ENCODE measurements at regions not wholly inside any gene's neighbourhood (a gene's known extent, or its start where the extent isn't known, plus 50 kb on each side); places are given as distances from the start of the nearest gene placed in this dataset.

DNA sequence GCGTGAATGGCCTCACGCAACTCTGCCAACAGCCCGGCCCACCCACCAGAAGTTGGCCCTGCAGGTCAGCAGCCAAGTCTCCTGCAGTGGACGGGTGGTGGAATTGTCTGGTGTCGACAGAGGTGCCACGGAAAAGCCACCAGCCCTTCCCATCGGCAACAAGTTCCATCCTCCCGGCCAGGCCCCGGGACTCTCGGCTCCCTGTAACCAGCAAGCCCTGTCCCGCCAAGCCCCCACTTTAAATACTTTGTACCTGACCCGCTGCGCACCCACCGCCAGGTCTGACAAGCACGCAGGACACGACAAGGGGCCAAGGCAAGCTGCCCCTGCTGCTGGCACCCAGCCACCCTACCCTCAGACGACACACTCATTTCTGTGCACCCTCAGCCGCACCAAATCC lies 100.8 kb downstream of the RBFOX3 start:
- TF ChIP-seq CTCF (IDR thresholded peaks at IDR 0.05) (no peak), POLR2A (IDR thresholded peaks at IDR 0.05) (no peak)
